Mucosa of stomach (tissue), 1 donor: ENCODE measurements at regions not wholly inside any gene's neighbourhood (a gene's known extent, or its start where the extent isn't known, plus 50 kb on each side); places are given as distances from the start of the nearest gene placed in this dataset.

ENCODE experiments used
- H3K27me3 ChIP-seq: one replicate; pipeline ENCODE4 v1.7.0; 2013; ENCODE audit warnings: mild to moderate bottlenecking, low read length; ENCODE audit not compliant: control insufficient read depth, insufficient read depth
- H3K36me3 ChIP-seq: one replicate; pipeline ENCODE4 v1.7.0; 2013; ENCODE audit warnings: low read length; ENCODE audit not compliant: control insufficient read depth, insufficient read depth
- H3K4me1 ChIP-seq: one replicate; pipeline ENCODE4 v1.7.0; 2013; ENCODE audit warnings: mild to moderate bottlenecking, low read length; ENCODE audit not compliant: control insufficient read depth, insufficient read depth
- H3K4me3 ChIP-seq: one replicate; pipeline ENCODE4 v1.7.0; 2013; ENCODE audit warnings: low read length
- H3K9ac ChIP-seq: one replicate; pipeline ENCODE4 v1.7.0; 2013; ENCODE audit warnings: mild to moderate bottlenecking, low read length, moderate library complexity
- H3K9me3 ChIP-seq: one replicate; pipeline ENCODE4 v1.7.0; 2013; ENCODE audit warnings: mild to moderate bottlenecking, low read length, moderate library complexity; ENCODE audit not compliant: control insufficient read depth
- donor health status: Pancreatic carcinoma.

GRCh38 chr10:31149835-31150512 is 118.3 kb upstream of the ZNF438 start:
- no peak overlapping the region for H3K9ac ChIP-seq
- H3K27me3 ChIP-seq, result no peaks in the 10 kb centered on the region
- no peaks in the 10 kb centered on the region for H3K9me3 ChIP-seq
- H3K4me1 ChIP-seq, result no peaks in the 10 kb centered on the region
- H3K4me3 ChIP-seq, result no peak overlapping the region
- no peaks in the 10 kb centered on the region for H3K36me3 ChIP-seq

- Histone ChIP-seq H3K36me3 (no peaks in the 10 kb centered on the region), H3K4me1 (no peaks in the 10 kb centered on the region), H3K9ac (no peak overlapping the region), H3K9me3 (no peaks in the 10 kb centered on the region), H3K27me3 (no peaks in the 10 kb centered on the region), H3K4me3 (no peak overlapping the region)
Measured at GRCh38 chr10:31151301-31151700, 119.6 kb upstream of the ZNF438 start.

- Histone ChIP-seq H3K9me3 (no peaks in the 10 kb centered on the region), H3K9ac (no peak overlapping the region), H3K4me1 (no peaks in the 10 kb centered on the region), H3K27me3 (no peaks in the 10 kb centered on the region), H3K4me3 (no peak overlapping the region), H3K36me3 (no peaks in the 10 kb centered on the region)
Measured at GRCh38 chr10:31152421-31153135, 120.9 kb upstream of the ZNF438 start.

- Histone ChIP-seq H3K4me3 (no peak overlapping the region), H3K36me3 (no peaks in the 10 kb centered on the region), H3K27me3 (no peaks in the 10 kb centered on the region), H3K9ac (no peak overlapping the region), H3K4me1 (no peaks in the 10 kb centered on the region), H3K9me3 (no peaks in the 10 kb centered on the region)
Measured at GRCh38 chr10:31153161-31153560, 121.5 kb upstream of the ZNF438 start.

DNA sequence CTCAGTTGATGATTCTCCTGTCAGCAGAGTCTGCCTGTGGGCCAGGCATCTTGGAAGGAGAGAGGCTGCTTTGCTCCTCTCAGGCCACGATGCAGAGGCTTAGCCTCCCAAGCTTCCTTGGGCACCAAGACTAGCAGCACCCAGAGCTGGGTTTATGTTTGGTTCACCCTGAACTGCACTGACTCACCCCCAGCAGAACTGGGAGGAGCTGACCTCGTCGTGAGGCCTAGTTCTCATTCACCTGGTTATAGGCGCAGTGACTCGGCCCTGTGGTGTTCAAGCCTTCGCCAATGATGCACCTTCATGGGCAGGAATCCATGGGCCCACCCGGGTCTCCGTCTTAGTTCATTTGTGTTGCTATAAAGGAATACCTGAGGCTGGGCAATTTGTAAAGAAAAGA is 122.0 kb upstream of the ZNF438 start:
- Histone ChIP-seq H3K4me1 (no peaks in the 10 kb centered on the region), H3K27me3 (no peaks in the 10 kb centered on the region), H3K36me3 (no peaks in the 10 kb centered on the region), H3K9ac (no peak overlapping the region), H3K4me3 (no peak overlapping the region), H3K9me3 (no peaks in the 10 kb centered on the region)

GRCh38 chr10:31154996-31155395 is 123.3 kb upstream of the ZNF438 start:
- no peaks in the 10 kb centered on the region for H3K27me3 ChIP-seq
- H3K36me3 ChIP-seq, result no peaks in the 10 kb centered on the region
- no peaks in the 10 kb centered on the region for H3K9me3 ChIP-seq
- H3K4me1 ChIP-seq, result no peaks in the 10 kb centered on the region
- no peak overlapping the region for H3K9ac ChIP-seq
- no peak overlapping the region for H3K4me3 ChIP-seq

DNA sequence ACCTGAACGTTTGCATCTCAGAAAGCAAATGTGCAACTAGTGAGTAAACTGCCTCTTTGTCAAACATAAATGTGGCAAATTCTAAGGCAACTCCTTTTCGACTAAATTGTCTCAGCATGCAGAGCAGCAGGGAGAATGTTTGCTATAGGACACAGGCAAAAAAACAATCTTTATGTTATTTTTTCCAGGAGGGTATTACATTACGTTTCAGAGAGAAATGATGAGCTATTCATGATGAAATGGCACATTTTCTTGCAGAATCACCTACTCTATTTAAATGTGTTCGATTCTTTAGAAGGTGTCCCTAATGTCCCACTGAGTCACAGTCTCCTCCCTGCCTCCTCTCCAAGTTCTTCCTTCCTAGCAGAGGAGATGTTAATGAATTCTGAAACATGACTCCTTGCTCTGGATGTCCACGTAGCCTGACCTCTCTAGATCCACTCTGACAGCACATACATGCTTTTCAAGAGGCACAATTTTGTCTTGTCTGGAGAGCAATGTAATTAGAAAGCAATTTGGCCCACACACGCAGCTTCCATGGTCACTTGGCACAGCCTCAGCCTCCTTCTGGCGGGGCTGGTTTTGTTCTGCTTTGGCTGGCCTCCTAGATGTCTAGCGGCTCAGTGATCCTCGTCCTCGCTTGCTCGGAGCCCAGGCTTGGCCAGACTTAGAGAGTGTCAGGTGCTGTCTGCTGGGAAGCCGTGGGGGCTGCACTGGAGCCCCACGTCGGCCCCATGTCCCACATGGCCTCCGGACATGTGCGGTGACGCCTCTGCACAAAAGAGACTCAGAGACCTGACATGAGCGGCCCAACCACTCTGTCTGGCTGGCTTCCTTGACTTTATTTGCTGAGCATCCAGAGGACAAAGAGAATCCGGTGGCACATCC is 125.7 kb upstream of the ZNF438 start:
- H3K4me1 ChIP-seq, result no peaks in the 10 kb centered on the region
- no peak overlapping the region for H3K9ac ChIP-seq
- no peaks in the 10 kb centered on the region for H3K36me3 ChIP-seq
- no peak overlapping the region for H3K4me3 ChIP-seq
- no peaks in the 10 kb centered on the region for H3K27me3 ChIP-seq
- no peaks in the 10 kb centered on the region for H3K9me3 ChIP-seq

- Histone ChIP-seq H3K36me3 (no peaks in the 10 kb centered on the region), H3K9me3 (no peaks in the 10 kb centered on the region), H3K4me3 (no peak overlapping the region), H3K9ac (no peak overlapping the region), H3K4me1 (no peaks in the 10 kb centered on the region), H3K27me3 (no peaks in the 10 kb centered on the region)
Measured at GRCh38 chr10:31158011-31158658, 126.5 kb upstream of the ZNF438 start.

- no peaks in the 10 kb centered on the region for H3K9me3 ChIP-seq
- no peaks in the 10 kb centered on the region for H3K27me3 ChIP-seq
- H3K4me1 ChIP-seq, result no peaks in the 10 kb centered on the region
- H3K4me3 ChIP-seq, result no peak overlapping the region
- no peaks in the 10 kb centered on the region for H3K36me3 ChIP-seq
- H3K9ac ChIP-seq, result no peak overlapping the region
Measured at GRCh38 chr10:31166606-31167005, 134.9 kb upstream of the ZNF438 start.

DNA sequence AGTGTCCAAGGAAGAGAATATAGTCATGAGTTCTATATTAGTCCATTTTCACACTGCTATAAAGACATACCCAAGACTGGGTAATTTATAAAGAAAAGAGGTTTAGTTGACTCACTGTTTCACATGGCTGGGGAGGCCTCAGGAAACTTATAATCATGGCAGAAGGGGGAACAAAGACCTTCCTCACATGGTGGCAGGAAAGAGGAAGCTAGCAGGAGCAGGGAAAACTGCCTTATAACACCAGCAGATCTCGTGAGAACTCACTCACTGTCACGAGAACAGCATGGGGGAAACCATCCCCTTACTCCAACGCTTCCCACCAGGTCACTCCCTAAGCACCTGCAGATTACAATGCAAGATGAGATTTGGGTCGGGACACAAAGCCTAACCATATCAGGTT is 139.0 kb upstream of the ZNF438 start:
- no peak overlapping the region for H3K4me3 ChIP-seq
- no peaks in the 10 kb centered on the region for H3K9me3 ChIP-seq
- no peaks in the 10 kb centered on the region for H3K4me1 ChIP-seq
- no peaks in the 10 kb centered on the region for H3K36me3 ChIP-seq
- H3K9ac ChIP-seq, result no peak overlapping the region
- H3K27me3 ChIP-seq, result no peaks in the 10 kb centered on the region

GRCh38 chr10:31171402-31172083 is 139.9 kb upstream of the ZNF438 start:
- Histone ChIP-seq H3K9me3 (no peaks in the 10 kb centered on the region), H3K36me3 (no peaks in the 10 kb centered on the region), H3K4me1 (no peaks in the 10 kb centered on the region), H3K4me3 (no peak overlapping the region), H3K27me3 (no peaks in the 10 kb centered on the region), H3K9ac (no peak overlapping the region)
